MM.1S (cell line): ENCODE measurements at regions not wholly inside any gene's neighbourhood (a gene's known extent, or its start where the extent isn't known, plus 50 kb on each side); places are given as distances from the start of the nearest gene placed in this dataset.

Experiments
- CTCF ChIP-seq: fragments of 300-600 bp; sonication (generic); IDR thresholded peaks from 2 replicates; pipeline ENCODE4 v1.5.1; 2016; ENCODE audit warnings: antibody characterized with exemption, low read length, mixed read lengths
- EZH2 ChIP-seq: fragments of 300-600 bp; sonication (generic); optimal IDR thresholded peaks from 2 replicates; pipeline ENCODE3; 2017; ENCODE audit warnings: low read depth, mild to moderate bottlenecking, antibody characterized with exemption, low read length, mixed read lengths

DNA sequence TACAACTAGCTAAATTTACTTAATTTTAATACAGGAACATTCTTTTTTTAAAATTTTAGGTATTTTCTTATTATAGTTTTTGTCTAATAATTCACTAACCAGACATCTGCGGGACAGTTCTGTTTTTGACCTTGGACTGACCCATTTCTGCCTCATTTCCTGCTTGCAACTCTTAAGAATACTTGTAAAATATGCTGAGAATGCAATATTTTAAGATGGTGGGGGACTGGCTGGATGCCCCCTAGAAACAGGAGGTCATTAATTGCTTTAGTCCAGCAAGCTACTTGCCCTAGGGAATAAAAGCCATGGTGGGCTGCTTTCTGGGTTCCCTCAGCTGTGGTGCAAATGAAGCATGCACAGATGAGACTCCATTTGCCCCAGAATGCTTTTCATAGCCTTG, 2348.4 kb downstream of the PCDH7 start:
- TF ChIP-seq EZH2: no peak
- no peak for TF ChIP-seq CTCF
